Caki2 (cell line): ENCODE measurements at regions not wholly inside any gene's neighbourhood (a gene's known extent, or its start where the extent isn't known, plus 50 kb on each side); places are given as distances from the start of the nearest gene placed in this dataset.
"Not testable (repeated sequence)": the region's sequence is repeated elsewhere in the genome, so short reads cannot be mapped to it uniquely, and the experiment has no call there.

Experiments
- DNase-seq: peaks from one replicate; pipeline ENCODE4 v3.0.0-alpha.2; 2015; ENCODE audit warnings: low read depth
- in situ Hi-C: cut with HindIII; loops from 2 replicates; pipeline ENCODE4 v1.10.0; 2016; ENCODE audit warnings: low sequenced_read_pairs, low pct_unique_long_range_greater_than_20kb, mixed read lengths

DNA sequence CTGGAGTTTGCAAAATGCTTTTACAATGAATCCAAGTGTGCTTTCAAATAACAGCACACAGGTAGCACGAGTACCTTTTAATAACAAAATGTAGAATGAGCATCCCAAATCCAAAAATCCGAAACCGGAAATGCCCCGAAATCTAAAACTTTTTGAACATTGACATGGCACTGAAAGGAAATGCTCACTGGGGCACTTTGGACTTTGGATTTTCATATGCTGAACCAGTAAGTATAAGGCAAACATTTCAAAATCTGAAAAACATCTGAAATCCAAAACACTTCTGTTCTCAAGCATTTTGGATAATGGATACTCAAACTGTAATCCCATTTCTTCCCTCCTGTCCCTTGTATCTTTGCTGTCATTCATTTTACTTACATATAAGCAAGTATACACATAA, 50.1 kb downstream of the GCNT4 start:
- in situ Hi-C loops, result no loop called here
- DNase-seq, result no peak

DNA sequence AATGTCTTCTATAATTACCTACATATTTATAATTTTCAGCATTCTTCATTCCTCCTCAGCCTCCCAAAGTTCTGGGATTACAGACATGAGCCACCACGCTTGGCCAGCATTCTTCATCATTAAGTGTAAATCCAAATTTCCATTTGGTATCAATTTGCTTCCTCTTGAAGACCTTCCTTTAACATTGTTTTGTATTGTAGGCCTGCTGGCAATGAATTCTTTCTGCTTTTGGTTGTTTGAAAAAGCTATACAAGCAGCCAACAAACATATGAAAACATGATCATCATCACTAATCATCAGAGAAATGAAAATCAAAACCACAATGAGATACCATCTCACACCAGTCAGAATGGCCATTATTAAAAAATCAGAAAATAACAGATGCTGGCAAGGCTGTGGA, 56.4 kb downstream of the GCNT4 start:
- in situ Hi-C loops, result no loop called here
- no peak for DNase-seq

DNA sequence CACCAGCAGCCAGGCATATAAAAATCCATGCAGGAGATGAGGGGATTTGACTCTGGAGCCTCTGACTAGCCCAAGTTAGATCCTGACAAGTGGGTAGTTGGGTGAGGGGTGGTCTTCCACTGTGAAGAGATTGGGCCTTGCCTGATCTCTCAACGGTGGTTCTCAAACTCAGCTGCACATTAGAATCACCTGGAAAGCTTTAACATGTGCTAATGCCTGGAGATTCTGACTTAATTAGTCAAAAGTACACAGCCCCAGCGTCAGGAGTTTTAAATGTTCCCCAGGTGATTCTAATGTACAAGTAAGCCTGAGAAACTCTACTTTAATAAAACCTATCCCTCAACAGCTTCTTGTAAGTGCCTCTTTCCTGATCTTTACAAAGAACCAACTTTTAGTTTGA, 57.5 kb downstream of the GCNT4 start:
- no peak for DNase-seq
- in situ Hi-C loops, result no loop called here

DNA sequence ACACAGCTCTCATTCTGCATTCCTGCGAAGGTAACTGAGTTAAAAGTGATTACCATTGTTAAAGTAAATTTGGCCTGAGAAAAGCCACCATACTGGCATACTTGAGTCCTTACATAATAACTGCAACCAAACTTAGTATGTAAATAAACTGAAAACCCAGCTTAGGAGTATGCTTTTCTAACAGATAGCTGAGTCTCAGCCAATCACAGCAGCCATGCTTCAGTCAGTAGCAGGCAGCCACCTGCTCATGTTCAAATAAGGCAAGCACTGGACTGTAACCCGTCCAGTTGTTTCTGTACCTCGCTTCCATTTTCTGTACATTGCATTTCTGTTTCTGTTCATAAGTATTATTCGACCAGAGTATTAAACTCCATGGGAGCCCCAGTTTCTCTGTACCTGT, 58.6 kb downstream of the GCNT4 start:
- no peak for DNase-seq
- in situ Hi-C loops, result no loop called here

DNA sequence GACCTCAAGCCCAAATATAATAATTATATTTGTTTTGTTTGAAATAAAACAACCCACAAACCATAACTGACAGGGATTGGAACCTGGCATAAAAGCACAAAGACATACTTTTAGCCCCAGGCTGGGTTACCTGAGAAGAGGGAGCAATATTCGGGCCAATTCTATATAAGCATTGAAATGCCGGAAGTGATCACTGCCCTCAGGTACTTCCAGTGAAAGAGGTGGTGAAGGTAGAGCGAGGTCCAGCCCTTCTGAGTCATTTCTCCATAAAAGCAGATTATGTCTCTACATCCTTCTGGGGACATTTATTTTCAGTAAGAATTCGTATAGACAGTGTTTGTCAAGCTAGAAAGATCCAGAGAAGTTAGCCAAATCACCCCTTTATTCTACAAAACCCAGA, 59.6 kb downstream of the GCNT4 start:
- in situ Hi-C loops, result no loop called here
- DNase-seq, result no peak

DNA sequence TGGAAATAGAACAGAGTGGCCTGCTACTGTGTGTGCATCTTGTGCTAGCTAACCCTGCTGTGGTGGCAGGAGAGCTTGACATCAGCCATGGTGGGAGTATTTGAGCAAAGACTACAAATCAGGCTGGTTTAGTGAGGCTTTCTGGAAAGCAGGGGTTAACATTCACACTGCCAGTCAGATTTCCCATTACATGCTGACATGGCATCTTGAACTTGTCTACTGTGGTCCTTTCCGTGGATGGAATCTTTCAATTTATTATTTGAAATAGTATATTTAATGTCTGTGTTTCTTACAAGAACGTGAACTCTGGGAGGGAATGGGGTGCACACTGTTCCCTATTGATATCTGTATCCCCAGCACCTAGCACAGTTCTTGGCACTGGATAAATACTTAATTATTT, 60.8 kb downstream of the GCNT4 start:
- in situ Hi-C loops, result no loop called here
- no peak for DNase-seq

DNA sequence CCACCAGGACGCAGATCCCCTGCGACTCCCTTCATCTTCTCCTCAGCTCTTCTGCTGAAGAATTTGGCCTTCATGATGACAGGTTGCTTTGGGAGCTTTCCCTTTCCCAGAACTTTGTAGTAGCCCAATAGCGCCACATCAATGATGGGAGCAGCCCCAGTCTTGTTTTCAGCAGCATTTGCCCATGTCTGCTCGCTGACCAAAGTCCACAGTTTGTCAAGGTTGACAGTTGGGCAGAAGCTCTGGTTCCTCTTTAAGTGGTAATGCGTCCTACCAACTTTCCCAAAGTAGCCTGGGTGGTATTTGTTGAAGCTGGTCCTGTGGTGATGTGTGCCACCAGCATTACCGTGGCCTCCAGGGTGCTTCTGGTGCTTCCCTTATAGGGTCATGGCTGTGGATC, 62.2 kb downstream of the GCNT4 start:
- DNase-seq, result no peak
- in situ Hi-C loops, result no loop called here

DNA sequence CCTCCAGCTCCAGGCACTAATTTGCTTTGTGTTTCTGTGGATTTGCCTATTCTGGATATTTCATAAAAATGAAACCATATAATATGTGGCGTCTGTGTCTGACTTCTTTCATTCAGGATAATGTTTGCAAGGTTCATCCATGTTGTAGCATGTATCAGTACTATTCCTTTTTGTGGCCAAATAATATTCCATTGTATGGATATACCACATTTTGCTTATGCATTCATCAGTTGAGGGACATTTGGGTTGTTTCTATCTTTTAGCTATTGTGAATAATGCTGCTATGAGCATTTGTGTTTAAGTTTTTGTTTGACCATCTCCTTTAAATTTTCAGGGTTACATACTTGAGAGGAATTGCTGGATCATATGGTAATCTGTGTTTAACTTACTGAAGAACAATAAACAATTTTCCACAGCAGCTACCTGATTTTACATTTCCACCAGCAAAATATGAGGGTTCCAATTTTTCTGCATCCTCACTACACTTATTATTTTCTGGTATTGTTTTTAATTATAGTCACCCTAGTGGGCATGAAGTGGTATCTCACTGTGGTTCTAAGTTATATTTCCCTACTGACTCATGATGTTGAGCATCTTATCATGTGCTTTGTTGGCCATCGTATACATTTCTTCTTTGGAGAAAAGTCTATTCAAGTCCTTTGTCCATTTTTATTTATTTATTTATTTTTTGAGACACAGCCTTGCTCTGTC, 63.9 kb downstream of the GCNT4 start:
- no peak for DNase-seq
- in situ Hi-C loops, result no loop called here

DNA sequence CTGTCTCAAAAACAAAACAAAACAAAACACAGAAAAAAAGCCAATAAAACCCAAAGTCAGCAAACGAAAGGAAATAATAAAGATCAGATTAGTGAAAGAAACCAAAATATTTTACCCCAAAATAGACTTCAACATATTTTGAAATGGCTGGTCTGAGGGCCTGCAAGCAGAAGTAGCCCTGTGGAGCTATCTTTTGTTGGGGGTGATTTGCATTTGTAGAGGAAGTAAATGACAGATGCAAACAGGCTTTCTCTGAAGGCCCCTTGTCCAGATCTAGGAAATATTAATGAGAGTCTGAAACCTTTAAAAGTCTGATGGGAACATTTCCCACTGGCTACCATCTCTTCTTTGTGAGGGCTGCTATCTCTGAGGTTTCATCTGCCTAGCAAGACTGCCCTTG, 74.0 kb downstream of the GCNT4 start:
- DNase-seq, result no peak
- in situ Hi-C loops, result no loop called here

DNA sequence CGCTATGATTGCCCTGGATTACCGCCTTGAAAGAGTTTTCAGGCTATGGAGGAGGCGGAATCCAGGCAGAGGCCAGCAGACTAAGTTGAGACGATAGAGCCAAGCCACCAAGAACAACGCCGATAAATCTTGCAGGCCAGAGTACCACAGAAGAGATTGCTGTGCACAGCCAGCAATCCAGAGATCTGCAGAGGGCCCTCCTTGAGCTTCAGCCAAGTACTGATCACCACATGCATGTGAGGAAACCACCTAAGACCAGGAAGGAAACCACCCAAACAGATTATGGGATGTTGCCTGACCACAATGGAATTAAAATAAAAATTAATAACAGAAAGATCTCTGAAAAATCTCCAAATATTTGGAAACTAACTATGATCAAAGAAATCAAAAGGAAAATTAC, 74.9 kb downstream of the GCNT4 start:
- in situ Hi-C loops, result no loop called here

DNA sequence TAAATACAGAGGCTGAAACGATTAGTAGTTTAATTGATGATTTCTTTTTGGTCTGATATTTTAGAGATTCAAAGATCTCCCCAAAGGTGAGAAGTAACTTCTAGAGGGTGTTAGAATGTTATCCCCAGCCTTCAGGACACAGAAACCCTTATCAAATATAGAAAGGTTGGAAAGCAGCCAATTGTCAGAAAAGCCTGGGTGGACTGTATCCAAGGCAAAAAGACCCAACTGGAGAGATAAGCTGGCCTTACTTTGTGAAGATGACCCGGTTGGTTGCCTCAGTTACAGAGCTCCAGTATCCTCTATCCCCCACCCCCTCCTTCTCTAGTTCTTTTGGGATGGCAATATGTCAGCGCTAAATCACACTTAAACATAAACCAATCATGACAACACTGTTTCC, 75.7 kb downstream of the GCNT4 start:
- in situ Hi-C loops, result no loop called here
- no peak for DNase-seq

More for the DNA sequence above, 74.9 kb downstream of the GCNT4 start:
- no peak for DNase-seq

DNA sequence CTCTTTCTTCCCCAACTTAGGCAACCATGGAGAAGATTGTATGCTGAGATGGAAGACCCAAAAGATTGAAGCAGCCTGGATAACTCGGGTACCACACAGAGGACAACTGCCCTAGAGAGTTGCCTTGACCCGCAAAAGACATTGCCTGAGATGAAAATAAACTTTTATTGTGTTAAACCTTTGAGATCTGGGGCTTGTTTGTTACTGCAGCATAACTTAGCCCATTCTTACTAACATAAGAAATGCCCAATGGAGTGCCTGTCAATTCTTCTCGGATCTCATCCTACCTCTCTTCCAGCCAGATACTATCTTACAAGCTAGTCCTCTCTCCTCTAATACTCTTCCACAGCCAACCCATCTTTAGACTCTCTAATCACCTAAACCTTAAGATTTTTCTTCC, 76.8 kb downstream of the GCNT4 start:
- in situ Hi-C loops, result no loop called here
- DNase-seq, result no peak

DNA sequence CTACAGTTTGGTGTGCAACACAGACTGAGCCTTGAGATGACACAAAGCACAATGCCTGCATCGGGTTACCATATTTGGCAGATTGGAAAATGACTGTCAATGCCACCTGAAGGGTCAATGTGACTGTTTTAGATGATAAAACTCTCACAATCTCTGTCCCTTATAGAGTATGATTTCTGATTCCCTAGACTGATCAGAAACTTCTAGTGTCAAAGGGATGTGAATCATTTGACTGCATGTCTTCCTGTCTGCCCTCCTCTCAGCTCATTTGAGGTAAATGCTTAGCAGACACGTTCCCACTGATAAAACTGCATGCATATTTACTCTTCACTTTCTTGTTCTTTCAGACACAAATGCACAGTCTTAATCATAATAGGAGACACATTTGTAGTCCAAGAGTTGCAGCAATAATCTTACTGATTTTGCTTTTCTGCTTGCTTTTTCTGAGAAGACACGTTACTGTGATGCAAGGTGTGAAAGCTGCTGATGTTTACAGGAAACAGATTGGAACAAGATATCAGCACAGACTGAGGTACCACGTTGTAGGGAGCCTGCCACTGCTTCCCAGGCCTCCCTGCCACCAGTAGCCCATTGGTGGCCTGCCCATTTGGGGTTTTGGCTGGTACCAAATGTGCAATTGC, 77.8 kb downstream of the GCNT4 start:
- in situ Hi-C loops, result no loop called here
- DNase-seq, result no peak

DNA sequence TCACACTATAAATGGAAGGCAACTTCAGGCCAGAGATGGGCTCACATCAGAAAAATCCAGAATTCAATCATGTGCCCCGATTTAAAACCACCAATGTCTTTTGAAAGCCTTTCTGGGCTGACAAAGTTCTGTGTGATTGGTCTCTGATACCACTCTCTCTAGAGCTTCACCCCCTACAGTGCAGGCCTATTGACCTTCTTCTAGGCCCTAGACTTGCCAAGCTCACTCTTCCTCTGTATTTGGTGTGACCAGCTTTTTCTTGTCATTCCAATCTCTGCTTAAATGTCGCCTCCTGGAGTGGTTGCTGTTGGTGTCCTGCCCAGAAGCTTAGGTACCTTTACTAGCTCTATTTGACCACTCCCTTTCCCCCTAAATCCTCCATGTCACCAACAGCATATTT, 78.7 kb downstream of the GCNT4 start:
- in situ Hi-C loops, result no loop called here
- DNase-seq, result no peak

DNA sequence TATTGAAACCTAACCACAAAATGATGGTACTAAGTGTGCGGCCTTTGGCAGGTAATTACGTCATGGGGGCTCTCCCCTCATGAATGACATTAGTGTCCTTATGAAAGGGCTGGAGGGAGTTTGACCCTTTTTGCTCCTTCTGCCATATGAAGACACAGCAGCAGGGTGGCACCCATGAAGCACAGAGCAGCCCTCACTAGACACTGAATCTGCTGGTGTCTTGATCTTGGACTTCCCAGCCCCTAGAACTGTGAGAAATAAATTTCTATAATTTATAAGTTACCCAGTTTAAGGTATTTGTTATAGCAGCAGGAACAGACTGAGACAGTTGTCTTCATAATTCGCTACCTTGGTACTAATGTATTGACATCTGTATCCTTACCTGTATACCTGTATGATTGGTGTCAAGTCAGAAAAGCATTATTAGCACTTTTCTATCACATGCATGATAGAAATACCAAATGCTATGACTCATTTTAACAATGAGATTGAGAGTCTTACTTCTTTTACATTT, 80.4 kb downstream of the GCNT4 start:
- no peak for DNase-seq
- in situ Hi-C loops, result no loop called here

DNA sequence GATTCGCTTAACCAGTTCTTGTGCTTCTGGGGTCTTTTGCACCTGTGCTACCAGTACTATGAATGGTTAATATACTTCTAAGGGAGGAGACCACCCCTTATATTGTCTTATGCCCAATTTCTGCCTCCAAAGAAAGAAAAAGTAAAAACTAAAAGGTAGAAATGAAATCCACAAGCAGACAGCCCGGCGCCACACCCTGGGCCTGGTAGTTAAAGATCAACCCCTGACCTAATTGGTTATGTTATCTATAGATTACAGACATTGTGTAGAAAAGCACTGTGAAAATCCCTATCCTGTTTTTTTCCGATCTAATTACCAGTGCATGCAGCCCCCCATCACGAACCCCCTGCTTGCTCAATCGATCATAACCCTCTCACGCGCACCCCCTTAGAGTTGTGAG, 81.5 kb downstream of the GCNT4 start:
- in situ Hi-C loops, DNase-seq: not testable (repeated sequence)

DNA sequence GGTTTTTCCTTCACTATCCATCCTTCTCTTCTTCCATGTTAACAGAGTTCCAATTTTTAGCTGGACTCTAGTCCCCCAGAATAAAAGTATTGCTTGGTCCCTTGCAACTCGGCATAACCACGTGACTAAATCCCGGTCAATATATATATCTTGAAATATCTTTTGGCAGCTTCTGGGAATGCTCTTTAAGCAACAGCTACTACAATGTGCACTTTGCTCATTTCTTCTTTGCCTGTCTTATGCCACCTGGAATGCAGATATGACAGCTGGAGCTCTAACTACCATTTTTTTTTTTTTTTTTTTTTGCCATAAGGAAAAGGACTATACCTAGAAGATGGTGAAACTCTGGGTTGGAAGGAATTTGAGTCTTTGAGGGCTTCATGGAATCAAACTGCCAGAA, 82.6 kb downstream of the GCNT4 start:
- DNase-seq, result no peak
- in situ Hi-C loops, result no loop called here

DNA sequence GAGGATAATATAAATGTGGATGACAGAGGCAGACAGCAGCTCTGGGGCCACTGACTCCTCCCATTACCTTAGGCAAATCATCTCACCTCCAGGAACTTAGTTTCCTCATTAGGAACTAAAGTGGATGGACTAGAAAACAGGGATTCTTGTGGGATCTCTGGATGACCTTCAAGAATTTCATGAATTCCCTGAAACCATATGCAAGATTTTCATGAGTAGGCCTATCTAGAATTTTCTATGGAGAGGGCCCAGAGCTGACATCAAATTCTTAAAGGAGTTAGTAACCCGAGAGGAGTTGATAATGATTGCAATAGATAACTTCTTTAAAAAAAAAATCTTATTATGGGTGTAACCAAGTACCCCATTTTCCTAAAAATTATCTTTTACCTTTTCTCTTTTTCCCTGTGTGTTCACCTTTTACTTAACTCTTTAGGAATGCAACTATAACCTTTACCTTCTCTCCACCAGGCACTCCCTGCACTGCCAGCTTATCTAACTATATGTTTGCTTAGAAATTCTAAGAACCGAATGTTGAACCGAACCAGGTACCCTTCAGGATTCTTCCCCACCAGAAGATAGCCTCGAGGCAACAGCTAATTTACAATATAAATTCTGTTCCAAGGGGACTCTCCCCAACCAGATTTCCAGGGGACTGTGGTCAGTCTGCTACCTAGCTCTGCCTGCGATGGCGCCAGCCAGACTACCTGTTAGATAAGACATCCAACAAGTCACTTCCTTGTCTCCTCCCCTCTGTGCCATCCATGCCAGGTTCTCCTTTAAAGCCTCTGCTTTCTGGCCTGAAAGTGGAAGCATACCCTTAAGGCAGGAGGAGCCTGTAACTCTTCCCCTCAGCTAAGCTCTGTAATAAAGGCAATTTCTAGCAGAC, 86.0 kb downstream of the GCNT4 start:
- DNase-seq, result no peak
- in situ Hi-C loops, result no loop called here

DNA sequence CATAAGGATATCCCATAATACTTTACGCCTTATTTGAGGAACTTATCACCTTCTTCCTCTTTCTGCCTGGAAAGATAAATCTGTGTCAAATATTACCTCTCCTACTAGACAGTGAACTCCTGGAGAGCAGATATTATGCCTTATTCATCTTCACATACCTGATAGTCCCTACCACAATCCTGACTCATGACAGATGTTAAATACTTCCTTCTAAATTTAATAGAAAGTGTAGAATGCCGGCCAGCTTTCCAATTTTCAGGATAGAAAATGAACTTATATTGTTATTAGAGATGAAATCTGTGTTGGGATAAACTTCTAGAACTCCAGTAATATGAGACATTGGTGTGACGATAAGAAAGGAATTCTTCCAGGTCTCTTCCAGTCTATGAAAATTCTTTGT, 89.0 kb downstream of the GCNT4 start:
- DNase-seq, result no peak
- in situ Hi-C loops, result no loop called here
